Cardiac fibroblast (primary cell): ENCODE measurements at regions not wholly inside any gene's neighbourhood (a gene's known extent, or its start where the extent isn't known, plus 50 kb on each side); places are given as distances from the start of the nearest gene placed in this dataset.

Source experiments
- DNase-seq, 2 donors: peaks; one replicate each; pipeline versions ENCODE4 v3.0.0 to v3.0.0-alpha.2; 2010; ENCODE audit warnings: low read depth in 2 of 2
- H3K4me3 ChIP-seq, 2 donors: replicated peaks in 1 of 2; 1 replicate in 1 of 2; 2 replicates in 1 of 2; pipeline ENCODE4 v1.5.1; 2011; ENCODE audit warnings: low read depth in 2 of 2, low read length in 2 of 2, mild to moderate bottlenecking in 2 of 2, moderate library complexity in 1 of 2
- TF ChIP-seq, protein P1 (sequence below): IDR thresholded peaks from one replicate; pipeline ENCODE4 v1.5.1; 2011; ENCODE audit warnings: low read depth, mild to moderate bottlenecking, low read length, inconsistent platforms

- TF ChIP-seq, protein P1, sequence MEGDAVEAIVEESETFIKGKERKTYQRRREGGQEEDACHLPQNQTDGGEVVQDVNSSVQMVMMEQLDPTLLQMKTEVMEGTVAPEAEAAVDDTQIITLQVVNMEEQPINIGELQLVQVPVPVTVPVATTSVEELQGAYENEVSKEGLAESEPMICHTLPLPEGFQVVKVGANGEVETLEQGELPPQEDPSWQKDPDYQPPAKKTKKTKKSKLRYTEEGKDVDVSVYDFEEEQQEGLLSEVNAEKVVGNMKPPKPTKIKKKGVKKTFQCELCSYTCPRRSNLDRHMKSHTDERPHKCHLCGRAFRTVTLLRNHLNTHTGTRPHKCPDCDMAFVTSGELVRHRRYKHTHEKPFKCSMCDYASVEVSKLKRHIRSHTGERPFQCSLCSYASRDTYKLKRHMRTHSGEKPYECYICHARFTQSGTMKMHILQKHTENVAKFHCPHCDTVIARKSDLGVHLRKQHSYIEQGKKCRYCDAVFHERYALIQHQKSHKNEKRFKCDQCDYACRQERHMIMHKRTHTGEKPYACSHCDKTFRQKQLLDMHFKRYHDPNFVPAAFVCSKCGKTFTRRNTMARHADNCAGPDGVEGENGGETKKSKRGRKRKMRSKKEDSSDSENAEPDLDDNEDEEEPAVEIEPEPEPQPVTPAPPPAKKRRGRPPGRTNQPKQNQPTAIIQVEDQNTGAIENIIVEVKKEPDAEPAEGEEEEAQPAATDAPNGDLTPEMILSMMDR: peak; percentile 25
- H3K4me3 ChIP-seq: no peak overlapping the region
- DNase-seq: no peak
These were observed 155.0 kb downstream of the PRELID2 start for GRCh38 chr5:145680169-145680568.

GRCh38 chr5:145678255-145678654 is 156.9 kb downstream of the PRELID2 start:
- TF ChIP-seq, protein P1: no peak
- DNase-seq: no peak
- no peak overlapping the region for H3K4me3 ChIP-seq

GRCh38 chr5:145673786-145674185 is 161.4 kb downstream of the PRELID2 start:
- TF ChIP-seq, protein P1: no peak
- DNase-seq: no peak
- no peak overlapping the region for H3K4me3 ChIP-seq

DNA sequence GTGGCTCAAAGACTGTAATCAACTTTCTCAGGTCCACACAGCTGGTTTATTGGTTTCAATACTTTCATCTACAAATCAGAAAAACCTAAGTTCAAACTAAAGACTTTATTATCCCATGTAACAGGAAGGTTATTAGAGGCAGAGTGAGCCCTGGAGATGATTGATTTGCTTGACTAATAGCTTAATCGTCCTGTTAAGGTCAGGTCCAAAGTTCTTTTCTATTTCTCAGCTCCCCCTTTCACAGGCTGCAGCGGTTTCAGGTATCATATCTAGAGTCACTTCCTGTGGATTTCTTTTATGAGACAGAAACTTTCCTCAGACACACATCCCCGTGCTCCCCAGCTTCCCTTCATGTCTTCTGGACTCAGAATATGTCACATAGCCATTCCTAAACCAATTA is 166.4 kb downstream of the PRELID2 start:
- TF ChIP-seq, protein P1: no peak
- no peak for DNase-seq
- H3K4me3 ChIP-seq: no peak overlapping the region

DNA sequence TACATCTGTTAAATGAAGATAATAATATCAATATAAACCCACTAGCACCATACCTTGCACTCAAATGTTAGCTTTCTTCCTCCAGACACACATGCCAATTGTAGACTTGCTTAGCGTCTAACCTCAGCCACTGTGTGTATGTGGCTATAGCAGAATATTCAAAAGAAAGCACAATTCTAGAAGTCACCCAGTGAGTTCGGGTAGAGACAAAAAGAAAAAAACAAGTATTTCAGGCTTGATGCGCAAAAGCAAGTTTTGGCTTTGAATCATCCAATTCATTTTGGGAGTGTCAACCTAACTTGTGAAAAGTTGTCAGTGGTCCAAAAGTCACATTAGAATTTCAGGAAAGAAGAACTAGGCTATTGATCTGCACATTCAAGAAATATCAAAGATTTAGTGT is 167.4 kb downstream of the PRELID2 start:
- TF ChIP-seq, protein P1: no peak
- no peak overlapping the region for H3K4me3 ChIP-seq
- no peak for DNase-seq

- no peak overlapping the region for H3K4me3 ChIP-seq
- DNase-seq: no peak
- TF ChIP-seq, protein P1: no peak
These were observed 168.6 kb downstream of the PRELID2 start for GRCh38 chr5:145666591-145666990.

DNA sequence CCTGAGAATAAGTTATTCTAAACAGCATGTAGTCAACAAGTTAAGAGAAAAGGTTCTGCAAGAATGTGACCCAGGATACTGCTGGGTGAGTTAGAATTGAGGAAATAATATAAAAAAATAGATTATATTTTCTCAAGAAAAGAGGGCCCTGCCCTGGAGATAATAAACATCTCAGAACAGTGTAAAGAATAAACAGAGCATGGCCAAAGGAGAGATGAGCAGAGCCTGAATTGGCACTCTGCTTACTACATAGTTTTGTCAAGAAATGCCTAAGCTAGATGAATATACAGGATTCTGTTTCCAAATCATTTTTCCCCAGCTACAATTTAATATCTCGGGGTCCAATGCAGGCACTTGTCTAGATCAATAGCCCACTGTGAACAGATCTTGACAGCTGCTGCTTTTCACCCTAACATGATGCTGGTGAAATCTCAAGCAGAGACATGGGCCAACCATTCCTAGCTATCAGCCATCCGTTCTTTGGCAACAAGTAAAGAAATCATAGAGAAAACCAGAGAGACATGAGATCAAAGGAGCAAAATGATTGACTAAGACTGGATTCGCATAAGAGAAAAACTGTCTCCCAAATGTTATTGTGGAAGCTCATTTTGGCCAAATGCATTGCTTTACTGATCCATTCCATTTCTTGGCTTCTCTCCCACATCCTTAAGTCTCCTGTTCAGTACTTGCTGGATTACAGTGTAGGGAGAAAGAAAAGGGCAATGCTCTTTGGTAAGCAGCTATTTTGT is 173.2 kb downstream of the PRELID2 start:
- H3K4me3 ChIP-seq: no peak overlapping the region
- DNase-seq: peak in 1 of 2 donors; percentile 21
- TF ChIP-seq, protein P1: no peak
